Mesenchymal stem cell (in vitro differentiated cells and primary cell): ENCODE measurements at regions not wholly inside any gene's neighbourhood (a gene's known extent, or its start where the extent isn't known, plus 50 kb on each side); places are given as distances from the start of the nearest gene placed in this dataset.

Experiments used
- DNase-seq: peaks from one replicate; pipeline ENCODE4 v3.0.0-alpha.2; 2013
- H2AFZ ChIP-seq: one replicate; pipeline ENCODE4 v1.6.1; 2013; ENCODE audit warnings: low read depth, mild to moderate bottlenecking, control low read depth, inconsistent platforms, low read length, moderate library complexity
- H2AK5ac ChIP-seq: 2 replicates; pipeline ENCODE4 v1.6.1; 2013; ENCODE audit warnings: low read length, moderate library complexity, mild to moderate bottlenecking, inconsistent platforms; ENCODE audit not compliant: severe bottlenecking
- H2BK120ac ChIP-seq: one replicate; pipeline ENCODE4 v1.6.1; 2013; ENCODE audit warnings: low read depth, mild to moderate bottlenecking, inconsistent platforms, low read length, moderate library complexity
- H2BK12ac ChIP-seq, 2 experiments: one replicate each; pipeline ENCODE4 v1.6.1; 2013; ENCODE audit warnings: inconsistent platforms in 2 of 2, low read length in 2 of 2, mild to moderate bottlenecking in 2 of 2, moderate library complexity in 2 of 2, control low read depth in 1 of 2
- H2BK15ac ChIP-seq: one replicate; pipeline ENCODE4 v1.6.1; 2013; ENCODE audit warnings: mild to moderate bottlenecking, low read depth, inconsistent platforms; ENCODE audit not compliant: poor library complexity, severe bottlenecking
- H2BK5ac ChIP-seq: 2 replicates; pipeline ENCODE4 v1.6.1; 2013; ENCODE audit warnings: low read depth, mild to moderate bottlenecking, low read length, control low read depth, inconsistent platforms; ENCODE audit not compliant: poor library complexity, severe bottlenecking
- H3K14ac ChIP-seq, 2 experiments: one replicate each; pipeline ENCODE4 v1.6.1; 2013; ENCODE audit warnings: inconsistent platforms in 2 of 2, low read length in 2 of 2, control low read depth in 1 of 2, mild to moderate bottlenecking in 1 of 2, moderate library complexity in 1 of 2
- H3K18ac ChIP-seq, 2 experiments: one replicate each; pipeline ENCODE4 v1.6.1; 2013; ENCODE audit warnings: inconsistent platforms in 2 of 2, low read length in 2 of 2, control low read depth in 1 of 2, low read depth in 1 of 2, mild to moderate bottlenecking in 1 of 2
- H3K23ac ChIP-seq, 2 experiments: one replicate each; pipeline ENCODE4 v1.6.1; 2013; ENCODE audit warnings: inconsistent platforms in 2 of 2, low read length in 2 of 2, mild to moderate bottlenecking in 2 of 2, moderate library complexity in 2 of 2, control low read depth in 1 of 2
- H3K27ac ChIP-seq: 2 replicates; pipeline ENCODE4 v1.5.1; 2013; ENCODE audit warnings: mild to moderate bottlenecking, moderate library complexity, low read length, control low read depth, inconsistent platforms; ENCODE audit not compliant: poor library complexity, severe bottlenecking
- H3K27me3 ChIP-seq, 2 experiments: 2 replicates each; pipeline versions ENCODE4 v1.6.1 to v1.7.0; 2013; ENCODE audit warnings: low read length in 2 of 2, mild to moderate bottlenecking in 2 of 2, moderate library complexity in 2 of 2, control low read depth in 1 of 2, inconsistent platforms in 1 of 2; ENCODE audit not compliant: control insufficient read depth in 1 of 2, insufficient read depth in 1 of 2
- H3K36me3 ChIP-seq, 2 experiments: 2 replicates each; pipeline versions ENCODE4 v1.6.1 to v1.7.0; 2013; ENCODE audit warnings: low read length in 2 of 2, control low read depth in 1 of 2, inconsistent platforms in 1 of 2, low read depth in 1 of 2, mild to moderate bottlenecking in 1 of 2; ENCODE audit not compliant: insufficient read depth in 2 of 2, control insufficient read depth in 1 of 2
- H3K4ac ChIP-seq, 2 experiments: one replicate each; pipeline ENCODE4 v1.6.1; 2013; ENCODE audit warnings: inconsistent platforms in 2 of 2, low read length in 2 of 2, mild to moderate bottlenecking in 2 of 2, moderate library complexity in 2 of 2, control low read depth in 1 of 2, low read depth in 1 of 2
- H3K4me1 ChIP-seq: 2 replicates; pipeline ENCODE4 v1.6.1; 2013; ENCODE audit warnings: low read depth, low read length, control low read depth; ENCODE audit not compliant: control insufficient read depth, insufficient read depth
- H3K4me2 ChIP-seq: 2 replicates; pipeline ENCODE4 v1.6.1; 2013; ENCODE audit warnings: low read length, mild to moderate bottlenecking, inconsistent platforms; ENCODE audit not compliant: poor library complexity, severe bottlenecking
- H3K4me3 ChIP-seq, 2 experiments: 2 replicates each; pipeline versions ENCODE4 v1.5.1 to v1.7.0; 2013; ENCODE audit warnings: low read length in 2 of 2, mild to moderate bottlenecking in 2 of 2, control low read depth in 1 of 2, low read depth in 1 of 2; ENCODE audit not compliant: insufficient read depth in 1 of 2
- H3K79me1 ChIP-seq: replicated peaks from 2 replicates; pipeline ENCODE4 v1.6.1; 2013; ENCODE audit warnings: mild to moderate bottlenecking, control low read depth, low read length, inconsistent platforms; ENCODE audit not compliant: poor library complexity, severe bottlenecking
- H3K9ac ChIP-seq: 2 replicates; pipeline ENCODE4 v1.7.0; 2013; ENCODE audit warnings: mild to moderate bottlenecking, low read length, moderate library complexity
- H3K9me3 ChIP-seq: 2 replicates; pipeline ENCODE4 v1.7.0; 2013; ENCODE audit warnings: mild to moderate bottlenecking, low read length; ENCODE audit not compliant: control insufficient read depth
- H4K8ac ChIP-seq: one replicate; pipeline ENCODE4 v1.6.1; 2013; ENCODE audit warnings: inconsistent platforms, mild to moderate bottlenecking, low read length, moderate library complexity
- H4K91ac ChIP-seq: one replicate; pipeline ENCODE4 v1.6.1; 2013; ENCODE audit warnings: mild to moderate bottlenecking, low read length, inconsistent platforms
- WGBS: methylation state at CpG from one replicate; pipeline ENCODE4 v1.1.7; 2013; ENCODE audit warnings: mixed read lengths; 5-methylcytosine and 5-hydroxymethylcytosine counted together

- peaks cover 0 to 9% of the 10 kb centered on the region in 2 experiments for H3K36me3 ChIP-seq
- H2AFZ ChIP-seq: no peak overlapping the region
Observed at GRCh38 chr12:16415155-16415554, 67.7 kb downstream of the MGST1 start.

GRCh38 chr12:16417058-16417457 lies 69.6 kb downstream of the MGST1 start:
- Histone ChIP-seq H2BK5ac (no peak overlapping the region), H3K18ac (no peak overlapping the region), H3K27ac (no peak overlapping the region), H4K91ac (no peak overlapping the region), H3K4me1 (no peaks in the 10 kb centered on the region), H3K9me3 (peaks cover 4% of the 10 kb centered on the region), H2BK12ac (no peak overlapping the region), H2BK15ac (no peak overlapping the region), H2AK5ac (no peak overlapping the region), H3K4ac (no peak overlapping the region), H3K4me3 (no peak overlapping the region), H3K4me2 (no peak overlapping the region), H2BK120ac (no peak overlapping the region), H3K36me3 (peaks cover 0 to 9% of the 10 kb centered on the region in 2 experiments), H3K9ac (no peak overlapping the region), H3K27me3 (no peaks in the 10 kb centered on the region), H3K23ac (no peak overlapping the region), H2AFZ (no peak overlapping the region), H3K79me1 (no peaks in the 10 kb centered on the region), H3K14ac (no peak overlapping the region), H4K8ac (no peak overlapping the region)
- no peak for DNase-seq

More at GRCh38 chr12:16415155-16415554, 67.7 kb downstream of the MGST1 start:
- no peak overlapping the region for H3K18ac ChIP-seq
- H2BK120ac ChIP-seq: no peak overlapping the region
- H4K8ac ChIP-seq: no peak overlapping the region
- no peak overlapping the region for H3K27ac ChIP-seq
- H3K79me1 ChIP-seq: no peaks in the 10 kb centered on the region
- H4K91ac ChIP-seq: no peak overlapping the region
- H3K23ac ChIP-seq: no peak overlapping the region
- no peak overlapping the region for H3K9ac ChIP-seq
- H3K4me2 ChIP-seq: no peak overlapping the region
- H3K4ac ChIP-seq: no peak overlapping the region
- no peaks in the 10 kb centered on the region for H3K27me3 ChIP-seq
- no peak overlapping the region for H2BK15ac ChIP-seq
- no peaks in the 10 kb centered on the region for H3K4me1 ChIP-seq
- no peak overlapping the region for H2BK12ac ChIP-seq
- H3K14ac ChIP-seq: no peak overlapping the region
- H3K9me3 ChIP-seq: peaks cover 4% of the 10 kb centered on the region
- DNase-seq: no peak
- H2BK5ac ChIP-seq: no peak overlapping the region
- H3K4me3 ChIP-seq: no peak overlapping the region
- no peak overlapping the region for H2AK5ac ChIP-seq

- peaks cover 7% of the 10 kb centered on the region for H3K9me3 ChIP-seq
- no peak overlapping the region for H3K23ac ChIP-seq
- no peaks in the 10 kb centered on the region for H3K27me3 ChIP-seq
- H2BK15ac ChIP-seq: no peak overlapping the region
- peaks cover 0 to 6% of the 10 kb centered on the region in 2 experiments for H3K36me3 ChIP-seq
- H2BK5ac ChIP-seq: no peak overlapping the region
- no peak overlapping the region for H2BK12ac ChIP-seq
- no peak overlapping the region for H3K4me2 ChIP-seq
- H2AK5ac ChIP-seq: no peak overlapping the region
- DNase-seq: no peak
- no peak overlapping the region for H2BK120ac ChIP-seq
- no peak overlapping the region for H3K18ac ChIP-seq
- no peak overlapping the region for H3K4ac ChIP-seq
- 100% methylated on average over 1 of the region's 1 CpG for WGBS
- no peak overlapping the region for H3K4me3 ChIP-seq
- H4K91ac ChIP-seq: no peak overlapping the region
- no peak overlapping the region for H3K14ac ChIP-seq
- H3K27ac ChIP-seq: no peak overlapping the region
- no peak overlapping the region for H4K8ac ChIP-seq
- no peaks in the 10 kb centered on the region for H3K79me1 ChIP-seq
- no peak overlapping the region for H2AFZ ChIP-seq
- H3K4me1 ChIP-seq: no peaks in the 10 kb centered on the region
- H3K9ac ChIP-seq: no peak overlapping the region
Observed at GRCh38 chr12:16421806-16422205, 74.4 kb downstream of the MGST1 start.

- no peaks in the 10 kb centered on the region for H3K27me3 ChIP-seq
- H3K18ac ChIP-seq: no peak overlapping the region
- peaks cover 0 to 6% of the 10 kb centered on the region in 2 experiments for H3K36me3 ChIP-seq
- H2BK120ac ChIP-seq: no peak overlapping the region
- no peak overlapping the region for H3K9ac ChIP-seq
- no peak overlapping the region for H4K91ac ChIP-seq
- H3K27ac ChIP-seq: no peak overlapping the region
- H3K4me1 ChIP-seq: no peaks in the 10 kb centered on the region
- H2AK5ac ChIP-seq: no peak overlapping the region
- H4K8ac ChIP-seq: no peak overlapping the region
- no peak overlapping the region for H2BK5ac ChIP-seq
- no peak overlapping the region for H3K4ac ChIP-seq
- no peak overlapping the region for H3K4me2 ChIP-seq
- 83% methylated on average over 2 of the region's 2 CpGs for WGBS
- no peak overlapping the region for H2BK12ac ChIP-seq
- H2BK15ac ChIP-seq: no peak overlapping the region
- DNase-seq: no peak
- H3K79me1 ChIP-seq: no peaks in the 10 kb centered on the region
- no peak overlapping the region for H3K23ac ChIP-seq
- no peak overlapping the region for H3K4me3 ChIP-seq
- H3K9me3 ChIP-seq: peaks cover 4% of the 10 kb centered on the region
- H2AFZ ChIP-seq: no peak overlapping the region
- no peak overlapping the region for H3K14ac ChIP-seq
Observed at GRCh38 chr12:16424531-16424930, 77.1 kb downstream of the MGST1 start.
